ENCODE measurements at regions not wholly inside any gene's neighbourhood (a gene's known extent, or its start where the extent isn't known, plus 50 kb on each side); places are given as distances from the start of the nearest gene placed in this dataset.
"Not testable (repeated sequence)": the region's sequence is repeated elsewhere in the genome, so short reads cannot be mapped to it uniquely, and the experiment has no call there.

DNA sequence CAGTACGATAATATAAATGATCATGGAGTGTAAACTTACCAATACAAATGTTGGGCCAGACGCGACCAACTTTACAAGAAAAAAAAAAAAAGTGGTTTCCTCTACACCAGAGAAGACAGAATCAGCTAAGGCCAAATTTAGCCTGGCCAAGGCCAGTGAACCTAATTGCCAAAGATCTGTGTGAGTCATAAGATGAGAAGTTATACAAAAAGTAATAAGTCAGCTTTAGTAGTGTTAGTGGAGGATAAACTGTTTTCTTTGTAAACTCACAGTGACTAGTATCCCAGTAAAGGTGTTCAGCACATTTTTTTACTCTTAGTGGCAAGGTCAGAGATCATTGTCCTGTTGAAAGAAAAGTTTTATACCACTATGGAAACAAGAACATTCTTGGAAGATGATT is 531.4 kb upstream of the TECRL start:
- no peak for DNase-seq

DNA sequence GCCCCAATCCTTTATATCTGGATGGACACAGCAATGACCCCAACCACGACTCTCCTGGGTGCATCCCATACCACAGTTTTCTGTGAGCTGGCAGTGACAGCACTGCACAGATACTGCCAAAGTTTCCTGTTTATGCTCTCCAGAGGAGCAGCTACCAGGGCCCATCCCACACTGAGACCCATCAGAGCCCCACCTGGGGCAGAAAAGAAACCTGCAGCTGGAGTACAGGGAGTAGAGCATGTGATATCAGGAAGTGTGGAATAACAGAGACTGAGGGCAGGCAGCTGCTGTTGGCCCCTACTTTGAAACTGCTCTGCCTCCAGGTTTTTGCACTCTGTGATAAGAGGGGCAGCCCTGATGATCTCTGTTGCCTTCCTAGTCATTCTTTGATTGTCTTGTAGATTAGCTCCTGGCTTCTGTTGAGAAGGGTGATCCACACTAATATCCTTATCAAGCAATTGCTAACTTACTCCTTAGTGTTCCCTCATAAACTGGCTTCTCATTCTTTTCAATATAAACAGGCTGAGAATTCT is 526.3 kb upstream of the TECRL start:
- DNase-seq, result no peak

DNA sequence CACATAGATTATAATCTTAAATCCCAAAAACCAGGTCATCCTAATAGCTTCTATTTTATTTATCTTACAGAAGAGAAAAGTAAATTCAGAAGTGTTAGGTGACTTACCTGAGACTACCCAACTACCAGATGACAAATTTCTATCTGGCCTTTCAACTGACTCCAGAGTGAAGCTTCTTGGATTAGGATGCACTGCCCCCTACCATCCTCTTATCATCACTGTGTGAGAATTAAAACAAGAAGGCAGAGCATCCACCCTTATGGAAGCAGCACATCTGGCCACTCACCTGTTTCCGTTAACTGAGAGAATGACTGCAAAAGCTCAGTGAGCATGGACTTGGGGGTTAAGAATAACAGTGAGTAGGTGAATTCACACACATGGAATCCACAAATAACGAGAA is 502.6 kb upstream of the TECRL start:
- no peak for DNase-seq

DNA sequence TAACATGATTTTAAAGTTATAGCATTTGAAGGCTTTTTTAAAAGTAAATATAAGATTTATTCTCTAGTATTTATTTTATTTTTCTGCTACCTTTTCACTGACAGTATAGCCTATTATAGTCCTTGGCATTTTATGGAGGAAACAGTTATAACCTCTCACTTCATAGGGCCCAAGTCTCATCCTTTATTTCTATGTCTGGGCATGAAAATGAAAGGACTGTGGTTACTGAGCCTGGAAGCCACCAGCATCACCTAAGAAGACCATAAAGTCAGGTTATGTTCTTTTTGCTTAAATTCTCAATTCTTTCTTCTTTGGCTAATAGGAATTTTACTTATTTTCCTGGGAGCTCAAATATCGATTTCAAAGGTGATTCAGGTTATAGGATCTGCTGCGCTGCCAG is 494.7 kb upstream of the TECRL start:
- no peak for DNase-seq

DNA sequence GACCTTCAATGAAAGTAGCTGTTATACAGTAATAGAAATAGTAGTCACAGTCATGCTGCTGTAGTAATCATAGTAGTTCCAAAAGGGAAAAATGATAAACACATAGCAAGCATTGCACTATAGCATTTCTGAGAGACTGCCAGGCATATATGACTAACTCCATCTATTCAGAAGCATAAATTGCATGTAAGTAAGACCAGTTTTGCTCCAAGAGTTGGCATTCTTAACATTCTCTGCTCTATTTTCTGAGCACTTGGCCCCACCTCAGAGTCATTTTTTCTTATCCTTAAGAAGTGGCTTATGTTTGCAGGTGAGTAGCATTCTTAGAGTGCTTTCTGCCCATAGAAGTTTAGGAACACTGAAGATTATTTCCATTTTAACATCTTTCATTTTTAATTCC is 490.3 kb upstream of the TECRL start:
- DNase-seq, result no peak

DNA sequence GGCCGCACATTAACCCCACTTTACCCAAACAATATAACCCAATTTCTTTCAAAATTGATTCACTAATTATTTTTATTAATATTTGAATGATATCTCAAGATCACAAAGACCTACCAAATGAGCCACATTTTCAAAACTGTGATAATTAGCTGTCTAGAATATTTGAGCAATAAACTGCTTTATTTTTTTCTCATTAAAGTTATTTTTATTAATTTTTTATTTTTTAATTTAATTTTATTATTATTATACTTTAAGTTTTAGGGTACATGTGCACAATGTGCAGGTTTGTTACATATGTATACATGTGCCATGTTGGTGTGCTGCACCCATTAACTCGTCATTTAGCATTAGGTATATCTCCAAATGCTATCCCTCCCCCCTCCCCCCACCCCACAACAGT is 489.8 kb upstream of the TECRL start:
- not testable (repeated sequence) for DNase-seq

DNA sequence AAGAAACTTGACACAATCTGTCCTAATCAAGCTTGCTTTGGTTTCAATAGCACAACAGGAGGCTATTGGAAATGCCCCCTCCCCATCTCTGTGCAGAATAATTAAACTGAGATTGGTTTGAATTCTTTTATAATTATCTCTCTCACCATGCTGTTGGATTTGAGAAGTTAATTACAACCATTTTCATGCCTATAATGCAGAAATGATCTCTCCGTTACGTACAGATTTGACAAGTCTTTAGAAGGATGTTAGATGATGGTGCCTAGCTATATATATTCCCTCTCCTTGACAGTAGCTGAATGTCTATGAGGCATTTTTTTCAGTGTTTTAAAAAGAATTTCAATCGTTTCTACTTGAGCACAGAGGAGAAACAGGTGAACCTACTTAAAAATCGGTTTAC is 488.4 kb upstream of the TECRL start:
- DNase-seq, result no peak

DNA sequence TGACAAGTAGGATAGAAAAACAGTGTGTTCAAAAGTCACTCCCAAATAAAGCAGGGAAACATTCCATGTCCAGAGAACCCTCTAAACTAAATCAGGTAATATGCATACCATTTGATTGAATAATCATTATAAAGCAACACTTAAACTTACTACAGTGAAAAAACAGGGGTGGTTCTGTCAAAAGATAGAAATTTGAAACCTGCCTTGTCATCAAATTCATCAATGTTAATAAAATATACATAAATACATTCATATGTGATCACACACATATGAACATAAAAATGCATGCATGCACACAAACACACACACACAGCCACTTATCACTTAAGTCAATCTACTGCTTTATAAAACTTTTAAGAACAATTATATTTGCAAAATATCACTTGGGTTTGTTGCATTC is 485.8 kb upstream of the TECRL start:
- no peak for DNase-seq

DNA sequence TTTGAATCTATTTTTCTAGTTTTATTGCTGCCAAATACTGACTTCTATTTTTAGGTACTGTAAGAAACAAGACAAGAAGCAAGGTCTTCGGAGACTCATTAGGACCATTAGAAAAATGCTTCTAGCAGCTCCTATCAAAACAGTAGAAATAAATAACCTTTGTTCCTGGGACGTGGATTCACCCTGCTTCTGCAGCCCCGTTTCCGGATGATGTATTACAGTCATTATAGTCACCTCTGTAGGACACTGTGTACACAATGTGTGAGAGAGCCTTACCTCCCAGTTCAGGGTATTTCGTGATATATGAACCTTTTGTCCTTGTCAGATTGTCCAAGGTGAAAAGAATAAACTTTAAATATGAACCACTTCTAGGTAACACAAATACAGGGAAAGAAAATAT is 484.0 kb upstream of the TECRL start:
- no peak for DNase-seq

DNA sequence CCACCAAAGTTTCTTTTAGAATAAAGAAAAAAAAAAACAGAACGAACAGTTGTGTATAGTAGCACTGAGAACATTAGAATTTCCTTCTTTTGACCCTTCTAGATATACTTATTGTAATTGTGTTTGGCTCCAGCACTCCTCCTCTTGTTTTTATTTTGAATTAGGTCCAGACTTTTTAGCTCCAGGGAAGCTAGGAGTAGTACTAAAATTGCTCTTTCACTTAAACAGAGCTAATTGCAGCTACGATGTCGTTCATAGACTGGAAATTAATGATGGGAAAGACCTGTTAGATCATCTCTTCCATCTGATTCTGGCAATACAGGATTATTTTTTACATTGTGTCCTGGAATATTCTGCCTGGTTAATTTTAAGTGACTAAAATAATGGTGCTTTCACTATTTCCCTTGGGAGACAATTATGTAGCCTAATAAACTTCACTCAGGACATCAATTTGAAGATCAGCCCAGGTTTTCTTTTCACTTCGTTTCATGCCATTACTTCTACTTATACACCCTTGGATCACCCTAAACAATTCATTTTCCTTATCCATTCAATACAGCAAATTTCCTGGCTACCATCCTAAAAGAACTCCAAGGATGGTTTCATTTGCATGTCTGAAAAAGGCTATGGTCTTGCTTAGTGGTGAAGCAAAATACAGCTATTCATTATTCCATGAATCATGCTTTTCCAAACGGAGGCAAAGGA is 480.8 kb upstream of the TECRL start:
- DNase-seq, result no peak

DNA sequence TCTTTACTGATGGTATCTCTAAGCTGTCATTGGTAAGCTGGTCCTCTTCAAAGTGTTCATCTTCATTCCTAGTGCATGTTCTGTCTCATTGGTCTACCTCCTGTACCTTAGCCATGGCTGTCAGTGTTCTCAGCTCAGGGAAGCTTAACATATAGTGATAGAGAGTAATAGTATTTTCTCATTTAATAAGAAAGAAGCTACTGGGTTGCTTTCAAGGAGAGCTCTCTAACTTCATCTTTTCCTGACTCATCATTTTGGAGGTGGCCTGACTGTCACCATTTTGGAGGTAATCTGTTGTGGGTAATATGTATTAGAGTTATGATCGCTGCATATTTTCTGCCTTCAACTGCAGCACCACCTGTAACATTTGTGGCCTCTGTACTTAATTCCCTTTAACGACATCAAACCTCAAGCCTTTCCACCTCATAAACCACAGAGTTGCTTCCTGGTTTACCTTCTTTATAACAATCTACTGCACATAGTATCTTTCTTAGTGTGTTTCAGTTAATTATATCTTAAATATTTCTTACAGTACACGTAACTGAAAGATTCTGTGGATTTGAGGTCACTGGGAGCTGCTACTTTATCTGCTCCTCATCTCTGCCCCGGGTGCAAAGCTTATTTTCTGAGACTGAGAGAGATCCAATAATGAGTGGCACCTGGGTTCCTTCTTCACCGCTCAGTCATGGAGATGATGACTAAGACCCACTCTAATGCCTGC is 474.0 kb upstream of the TECRL start:
- no peak for DNase-seq

DNA sequence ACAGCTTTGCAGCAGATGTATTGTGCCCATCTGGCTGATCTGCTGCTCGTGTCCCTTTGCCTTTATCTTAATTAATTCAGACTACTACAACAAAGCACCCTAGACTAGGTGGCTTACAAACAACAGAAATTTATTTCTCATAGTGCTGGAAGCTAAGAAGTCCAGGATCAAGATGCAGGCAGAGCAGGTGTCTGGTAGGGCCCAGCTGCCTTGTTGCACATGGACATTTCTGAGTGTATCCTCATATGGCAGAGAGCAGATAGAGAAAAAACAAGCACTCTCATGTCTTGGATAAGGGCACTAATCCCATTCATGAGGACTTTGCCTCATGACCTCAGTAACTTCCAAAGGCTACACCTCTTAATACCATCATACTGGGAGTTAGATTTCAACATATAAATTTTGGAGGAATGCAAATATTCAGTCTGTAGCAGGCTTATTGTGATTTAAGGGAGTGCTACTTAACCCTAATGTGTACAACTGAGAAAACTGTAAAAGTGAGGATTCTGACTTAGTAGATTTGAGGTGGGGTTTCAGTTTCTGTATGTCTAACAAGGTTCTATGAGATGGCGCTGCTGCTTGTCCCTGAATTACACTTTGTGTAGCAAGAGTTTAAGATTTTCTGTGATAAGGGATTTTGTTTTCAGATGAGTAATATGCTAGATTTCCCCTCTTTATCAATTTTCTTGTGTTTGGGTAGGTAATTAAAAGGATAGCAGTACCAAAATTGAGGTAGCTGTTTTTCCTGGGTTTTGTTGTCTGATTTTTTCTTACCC is 473.2 kb upstream of the TECRL start:
- no peak for DNase-seq

DNA sequence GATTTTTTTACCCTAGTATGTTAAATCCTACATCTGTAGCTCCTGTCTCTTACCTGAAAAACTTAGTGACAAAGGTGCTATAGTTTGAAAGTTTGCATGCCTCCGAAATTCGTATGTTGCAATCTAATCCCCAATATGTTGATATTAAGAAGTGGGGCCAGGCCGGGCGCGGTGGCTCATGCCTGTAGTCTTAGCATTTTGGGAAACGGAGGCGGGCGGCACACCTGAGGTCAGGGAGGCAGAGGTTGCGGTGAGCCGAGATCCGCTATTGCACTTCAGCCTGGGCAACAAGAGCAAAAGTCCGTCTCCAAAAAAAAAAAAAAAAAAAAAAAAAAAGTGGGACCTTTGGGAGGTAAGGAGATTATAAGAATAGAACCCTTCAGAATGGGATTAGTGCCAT is 471.3 kb upstream of the TECRL start:
- DNase-seq, result no peak

DNA sequence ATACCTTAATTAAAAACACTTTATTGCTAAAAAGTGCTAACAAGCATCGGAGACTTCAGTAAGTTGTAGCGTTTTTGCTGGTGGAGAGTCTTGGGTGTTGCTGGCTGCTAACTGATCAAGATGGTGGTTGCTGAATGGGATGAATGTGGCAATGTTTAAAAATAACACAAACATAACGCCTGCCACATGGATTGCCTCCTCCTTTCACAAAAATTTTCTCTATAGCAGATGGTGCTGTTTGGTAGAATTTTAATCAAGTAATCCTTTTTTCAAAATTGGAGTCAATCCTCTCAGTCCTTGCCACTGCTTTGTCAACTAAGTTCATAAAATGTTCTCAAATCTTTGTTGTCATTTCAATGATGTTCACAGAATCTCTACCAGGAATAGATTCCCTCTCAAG is 466.8 kb upstream of the TECRL start:
- no peak for DNase-seq

DNA sequence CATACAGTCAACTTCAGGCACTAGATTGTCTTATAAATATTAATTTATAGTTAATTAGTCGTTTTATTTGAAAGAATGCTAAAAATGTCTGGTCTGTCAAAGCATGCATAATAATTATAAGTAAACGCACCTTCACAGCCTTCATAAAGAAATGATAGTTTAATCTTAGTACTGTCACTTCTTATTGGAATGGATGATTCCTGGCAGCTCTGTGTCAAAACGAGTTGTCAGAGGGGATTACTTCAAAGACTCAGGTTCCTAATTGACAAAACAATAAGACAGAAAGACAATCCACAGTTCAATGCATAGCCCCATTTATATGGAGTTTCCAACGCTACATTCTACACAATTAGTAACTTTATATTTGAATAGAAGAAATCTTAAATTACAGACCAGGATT is 461.3 kb upstream of the TECRL start:
- no peak for DNase-seq

DNA sequence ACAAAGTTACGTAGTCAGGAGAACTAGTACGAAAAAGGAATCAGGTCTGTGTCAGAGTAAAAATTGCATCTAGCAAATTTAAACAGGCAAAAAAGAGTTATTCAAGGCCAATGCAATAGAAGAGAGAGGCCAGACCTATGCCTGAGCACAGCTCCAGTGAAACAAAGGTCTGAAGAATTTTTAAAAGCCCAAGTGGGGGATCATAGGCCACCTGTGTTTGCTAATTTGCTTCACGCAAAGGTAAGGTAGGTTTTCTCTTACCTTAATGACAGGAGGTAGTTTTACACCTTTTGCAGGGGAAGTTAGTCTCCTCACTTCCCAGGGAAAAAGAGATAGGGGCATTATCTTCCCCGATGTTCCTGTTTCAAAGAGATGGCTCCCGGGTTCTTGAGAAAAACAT is 448.6 kb upstream of the TECRL start:
- DNase-seq, result no peak

DNA sequence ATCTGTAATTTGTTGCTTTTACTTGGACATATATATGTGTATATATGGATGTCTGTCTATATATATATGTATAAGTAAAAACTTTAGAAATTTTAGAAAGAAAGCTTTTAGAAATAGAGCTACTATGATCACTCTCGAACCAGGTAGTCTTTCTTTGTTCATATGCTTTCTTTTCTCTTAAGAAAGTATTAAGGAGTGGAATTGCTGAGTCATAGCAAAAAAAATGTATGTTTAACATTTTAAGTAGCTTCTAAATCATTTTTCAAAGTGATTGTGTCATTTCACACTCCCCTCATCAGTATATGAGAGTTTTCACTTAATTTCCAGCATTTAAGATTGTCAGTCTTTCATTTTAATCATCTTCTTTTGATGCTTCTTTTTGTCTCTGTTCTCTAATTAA is 447.9 kb upstream of the TECRL start:
- DNase-seq, result no peak

DNA sequence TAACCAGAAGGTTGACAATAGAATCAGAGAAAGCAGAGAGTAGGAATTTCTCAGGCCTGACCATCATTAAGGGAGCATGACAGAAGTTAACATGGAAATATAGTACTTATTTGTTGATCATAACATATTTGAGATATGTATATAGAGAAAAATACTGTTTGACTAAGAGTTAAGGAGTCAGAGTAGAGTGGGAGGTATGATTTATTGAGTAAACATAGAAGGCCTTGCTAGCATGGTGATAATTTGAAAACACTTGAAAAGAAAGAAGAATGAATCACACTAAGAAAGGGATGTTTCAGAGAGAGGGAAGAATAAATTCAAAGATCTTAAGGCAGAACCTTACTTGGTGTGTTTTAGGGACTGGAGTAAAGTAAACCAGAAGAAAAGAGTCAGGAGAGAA is 437.2 kb upstream of the TECRL start:
- no peak for DNase-seq

DNA sequence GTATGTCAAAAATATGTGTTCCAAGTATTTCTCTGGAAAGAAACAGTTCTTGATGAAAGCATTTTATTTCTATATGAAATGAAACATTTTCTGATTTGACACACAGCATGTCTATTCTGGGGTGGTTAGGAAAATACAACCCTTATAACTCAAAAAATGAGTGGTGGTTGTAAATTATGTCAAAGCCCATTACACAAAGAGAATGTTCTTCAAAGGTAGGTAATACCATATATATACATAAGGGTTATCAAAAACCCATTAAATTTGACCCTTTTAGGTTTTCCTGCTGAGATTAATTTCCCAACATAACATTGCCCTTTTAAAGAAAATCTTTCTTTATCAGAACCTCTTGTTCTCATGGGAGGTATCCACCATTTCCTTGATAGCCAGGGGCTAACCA is 420.5 kb upstream of the TECRL start:
- DNase-seq, result no peak

DNA sequence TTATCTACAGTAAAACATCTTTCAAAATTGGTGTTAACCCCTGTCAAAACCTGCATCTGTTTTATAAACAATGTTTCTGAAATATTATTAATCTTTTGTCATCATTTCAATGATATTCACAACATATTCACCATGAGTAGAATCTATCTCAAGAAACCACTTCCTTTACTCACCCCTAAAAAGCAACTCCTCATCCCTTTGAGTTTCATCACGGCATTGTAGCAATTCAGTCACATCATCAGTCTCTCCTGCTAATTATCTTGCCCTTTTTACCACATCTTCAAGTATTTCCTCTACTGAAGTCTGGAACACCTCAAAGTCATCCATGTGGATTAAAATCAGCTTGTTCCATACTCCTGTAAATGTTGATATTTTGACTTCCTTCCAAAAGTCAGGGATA is 415.3 kb upstream of the TECRL start:
- no peak for DNase-seq

DNA sequence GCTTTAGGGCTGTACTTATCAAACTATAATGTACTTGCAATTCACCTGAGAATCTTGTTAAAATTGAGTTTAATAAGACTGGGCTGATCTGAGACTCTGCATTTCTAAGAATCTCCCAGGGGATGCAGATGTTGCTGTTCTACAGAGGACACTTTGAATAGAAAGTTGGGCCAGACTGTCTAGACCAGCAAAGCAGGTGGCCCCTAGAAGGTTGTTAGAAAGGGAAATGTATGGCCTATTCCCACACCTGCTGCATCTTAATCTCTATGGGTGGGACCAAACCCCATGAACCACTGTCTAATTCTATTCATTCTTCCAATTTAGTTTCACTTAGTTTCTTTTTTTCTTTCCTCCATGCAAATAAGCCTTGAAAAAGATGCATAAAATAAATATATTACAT is 413.2 kb upstream of the TECRL start:
- no peak for DNase-seq

DNA sequence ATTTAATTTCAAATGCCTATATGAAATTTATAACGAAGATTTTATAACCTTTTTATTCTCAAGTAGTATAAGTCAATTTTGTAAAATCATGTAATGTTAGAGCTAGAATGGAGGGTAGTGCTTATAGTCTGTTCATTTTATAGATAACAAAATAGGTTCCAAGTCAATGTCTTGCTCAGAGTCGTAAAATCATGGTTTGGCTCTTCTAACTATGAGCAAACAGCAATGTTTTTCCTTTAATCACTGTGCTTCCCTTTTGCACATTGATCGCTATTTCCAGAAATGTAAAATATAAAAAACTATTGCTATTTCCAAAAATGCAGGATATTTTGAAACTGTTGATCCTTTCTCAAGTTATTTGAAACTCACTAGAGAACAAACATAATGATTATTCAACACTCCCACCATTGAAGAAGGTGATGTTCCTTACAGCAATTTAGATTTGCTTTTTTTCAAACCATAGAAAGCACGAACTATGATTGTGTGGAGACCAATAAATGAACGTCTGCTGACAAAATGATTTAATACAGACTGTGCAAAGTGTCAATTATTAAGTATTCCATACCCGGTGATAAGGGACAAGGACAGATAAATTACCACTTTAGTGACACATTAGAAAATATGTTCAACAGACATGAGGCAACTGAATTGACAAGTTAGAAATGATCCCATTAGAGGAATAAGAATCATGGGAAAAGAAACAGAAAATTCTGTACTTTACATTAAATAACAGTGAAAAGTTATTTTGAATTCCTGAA is 412.1 kb upstream of the TECRL start:
- DNase-seq, result no peak

DNA sequence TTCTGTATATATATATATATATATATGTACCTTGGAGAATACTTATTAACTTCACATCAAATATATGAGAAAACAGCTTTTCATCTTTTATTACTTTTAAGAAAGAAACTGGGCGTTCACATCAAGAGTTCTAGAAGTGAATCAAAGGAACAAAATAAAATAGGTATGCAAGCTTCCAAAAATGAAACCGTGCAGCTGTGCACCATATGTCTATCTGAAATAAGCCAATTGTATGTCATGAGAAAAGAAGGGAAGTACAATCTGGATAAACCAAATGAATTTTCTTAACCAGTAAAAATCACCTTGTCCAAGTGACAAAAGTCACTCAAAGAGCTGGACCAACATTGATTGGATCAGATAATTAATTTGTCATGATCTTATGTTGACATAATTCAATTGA is 405.4 kb upstream of the TECRL start:
- DNase-seq, result no peak

Measured in activated T-cell treated with anti-CD3 and anti-CD28 coated beads, Interleukin-2, amount 50 U/mL, for 48 hours (primary cell).